ENCODE measurements at regions not wholly inside any gene's neighbourhood (a gene's known extent, or its start where the extent isn't known, plus 50 kb on each side); places are given as distances from the start of the nearest gene placed in this dataset.

DNA sequence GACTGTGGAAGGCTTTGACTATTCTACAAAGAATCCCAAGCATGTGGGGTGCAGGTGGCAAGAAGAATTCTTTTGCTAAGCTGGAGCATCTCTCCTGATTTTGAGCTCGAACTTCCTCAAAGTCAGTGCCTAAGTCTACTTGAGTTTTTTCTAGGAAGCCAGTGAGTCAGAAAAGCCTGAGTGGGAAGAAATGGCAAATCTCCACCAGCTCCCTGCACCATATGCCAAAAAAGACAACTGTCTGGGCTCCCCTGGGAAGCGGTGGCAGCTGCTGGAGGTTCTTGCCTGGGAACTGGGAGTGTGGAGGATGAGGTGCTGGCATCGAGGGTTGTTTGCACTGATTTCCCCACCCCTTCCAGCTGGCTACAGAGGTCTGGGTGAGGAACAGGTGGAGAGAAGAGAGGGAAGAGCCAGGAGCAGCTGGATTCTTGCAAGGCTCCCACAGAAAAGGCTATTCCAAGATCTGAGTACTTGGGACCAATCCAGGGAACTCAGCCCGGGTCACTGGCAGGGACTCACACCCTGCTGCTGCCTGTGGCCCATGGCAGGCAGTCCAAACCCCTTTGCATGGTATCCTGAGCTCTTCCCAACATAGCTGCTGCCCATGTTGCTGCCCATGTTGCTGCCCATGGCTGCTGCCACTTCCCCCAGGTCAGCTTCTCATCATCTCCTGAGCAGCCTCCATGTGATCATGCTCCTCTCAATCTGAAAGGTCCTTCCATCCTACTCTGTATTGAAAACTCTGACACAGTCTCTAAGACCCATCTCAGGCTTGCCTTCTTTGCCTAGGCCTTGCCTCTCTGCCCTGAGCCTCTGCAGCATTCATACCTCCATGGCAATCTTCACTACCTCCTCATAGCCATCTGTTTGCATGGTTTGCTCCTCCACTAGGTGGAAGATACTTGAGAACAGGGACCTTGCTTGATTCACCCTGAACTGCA is 128.3 kb upstream of the SPATS2L start:
- no peak for TF ChIP-seq EZH2phosphoT487 (IDR thresholded peaks at IDR 0.05; ENCODE audit: borderline replicate concordance, low read depth, low read length)
- TF ChIP-seq, protein P1, sequence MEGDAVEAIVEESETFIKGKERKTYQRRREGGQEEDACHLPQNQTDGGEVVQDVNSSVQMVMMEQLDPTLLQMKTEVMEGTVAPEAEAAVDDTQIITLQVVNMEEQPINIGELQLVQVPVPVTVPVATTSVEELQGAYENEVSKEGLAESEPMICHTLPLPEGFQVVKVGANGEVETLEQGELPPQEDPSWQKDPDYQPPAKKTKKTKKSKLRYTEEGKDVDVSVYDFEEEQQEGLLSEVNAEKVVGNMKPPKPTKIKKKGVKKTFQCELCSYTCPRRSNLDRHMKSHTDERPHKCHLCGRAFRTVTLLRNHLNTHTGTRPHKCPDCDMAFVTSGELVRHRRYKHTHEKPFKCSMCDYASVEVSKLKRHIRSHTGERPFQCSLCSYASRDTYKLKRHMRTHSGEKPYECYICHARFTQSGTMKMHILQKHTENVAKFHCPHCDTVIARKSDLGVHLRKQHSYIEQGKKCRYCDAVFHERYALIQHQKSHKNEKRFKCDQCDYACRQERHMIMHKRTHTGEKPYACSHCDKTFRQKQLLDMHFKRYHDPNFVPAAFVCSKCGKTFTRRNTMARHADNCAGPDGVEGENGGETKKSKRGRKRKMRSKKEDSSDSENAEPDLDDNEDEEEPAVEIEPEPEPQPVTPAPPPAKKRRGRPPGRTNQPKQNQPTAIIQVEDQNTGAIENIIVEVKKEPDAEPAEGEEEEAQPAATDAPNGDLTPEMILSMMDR (conservative IDR thresholded peaks at IDR 0.05; ENCODE audit: low read length): no peak

Data from OCI-LY7 (cell line).